Immature natural killer cell (primary cell): ENCODE measurements at regions not wholly inside any gene's neighbourhood (a gene's known extent, or its start where the extent isn't known, plus 50 kb on each side); places are given as distances from the start of the nearest gene placed in this dataset.

ENCODE experiments used
- DNase-seq, 3 donors: peaks; one replicate each; pipeline ENCODE4 v3.0.0; 2022; ENCODE audit warnings: mixed read lengths in 1 of 3
- H3K27ac Mint-ChIP-seq, 6 donors: one replicate each; pipeline ENCODE4 v1.8.0; 2020; ENCODE audit warnings: mixed read lengths in 6 of 6, mild to moderate bottlenecking in 5 of 6, inconsistent platforms in 4 of 6, moderate library complexity in 3 of 6
- H3K27me3 Mint-ChIP-seq, 3 donors: one replicate each; pipeline ENCODE4 v1.8.0; 2020 to 2021; ENCODE audit warnings: low read depth in 3 of 3, mild to moderate bottlenecking in 3 of 3, mixed read lengths in 3 of 3, moderate library complexity in 3 of 3, inconsistent platforms in 1 of 3
- H3K36me3 Mint-ChIP-seq, 3 donors: one replicate each; pipeline ENCODE4 v1.8.0; 2020; ENCODE audit warnings: mixed read lengths in 3 of 3, inconsistent platforms in 2 of 3, mild to moderate bottlenecking in 2 of 3
- H3K4me1 Mint-ChIP-seq, 2 donors: one replicate each; pipeline ENCODE4 v1.8.0; 2020; ENCODE audit warnings: inconsistent platforms in 2 of 2, mild to moderate bottlenecking in 2 of 2, mixed read lengths in 2 of 2, moderate library complexity in 1 of 2
- H3K4me3 Mint-ChIP-seq, 5 donors: one replicate each; pipeline ENCODE4 v1.8.0; 2020; ENCODE audit warnings: mild to moderate bottlenecking in 5 of 5, mixed read lengths in 5 of 5, inconsistent platforms in 3 of 5, moderate library complexity in 3 of 5
- H3K9me3 Mint-ChIP-seq, 6 donors: one replicate each; pipeline ENCODE4 v1.8.0; 2020; ENCODE audit warnings: mild to moderate bottlenecking in 6 of 6, mixed read lengths in 6 of 6, inconsistent platforms in 4 of 6, moderate library complexity in 3 of 6

- no peak for DNase-seq
- Mint-ChIP-seq H3K4me3 (no peak overlapping the region), H3K4me1 (no peaks in the 10 kb centered on the region), H3K27ac (no peak overlapping the region), H3K27me3 (peaks cover 0 to 4% (median 3%) of the 10 kb centered on the region in 3 donors), H3K9me3 (peaks cover 0 to 2% (median 0%) of the 10 kb centered on the region in 6 donors), H3K36me3 (no peaks in the 10 kb centered on the region)
Measured at GRCh38 chr12:13719986-13720385, 261.4 kb downstream of the GRIN2B start.

DNA sequence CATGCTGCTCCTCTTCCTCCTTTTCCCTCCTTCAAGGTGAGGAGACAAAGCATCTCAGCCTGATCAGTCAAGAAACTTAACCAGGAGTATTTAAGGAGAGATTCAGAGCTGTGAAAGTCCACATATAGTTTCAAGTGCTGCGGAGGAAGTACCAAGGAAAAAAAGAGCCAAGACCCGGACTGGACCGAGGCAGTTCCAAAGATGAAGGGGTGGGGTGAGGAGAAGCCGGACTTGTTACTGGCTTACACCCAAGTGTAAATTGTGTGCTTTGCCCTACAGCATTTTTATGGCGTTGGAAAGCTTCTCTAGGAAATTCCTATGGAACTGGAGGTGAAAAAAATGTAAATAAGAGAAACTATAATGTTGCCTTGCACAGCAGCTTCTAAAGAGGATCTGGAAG, 263.1 kb downstream of the GRIN2B start:
- Mint-ChIP-seq H3K27me3 (no peaks in the 10 kb centered on the region), H3K36me3 (no peaks in the 10 kb centered on the region), H3K27ac (no peak overlapping the region), H3K4me1 (no peaks in the 10 kb centered on the region), H3K9me3 (peaks cover 0 to 2% (median 0%) of the 10 kb centered on the region in 6 donors), H3K4me3 (no peak overlapping the region)
- no peak for DNase-seq

DNA sequence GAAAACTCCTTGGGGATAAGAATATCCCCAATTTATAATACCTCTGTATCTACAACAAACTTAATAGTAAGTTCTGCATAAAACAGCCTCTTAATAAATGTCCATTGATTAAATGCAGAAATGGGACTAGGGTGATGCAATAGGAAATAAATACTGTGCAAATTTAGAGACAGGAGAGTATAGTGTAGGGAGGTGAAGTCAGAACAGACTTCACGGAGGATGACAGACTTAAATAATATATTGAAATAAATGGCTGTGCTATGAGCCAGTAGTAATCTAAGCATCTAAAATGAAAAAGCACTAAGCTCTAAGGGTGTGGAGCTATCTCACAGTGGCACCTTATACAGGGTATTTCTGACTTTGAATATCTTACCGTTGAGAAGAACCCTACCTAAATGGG, 265.3 kb downstream of the GRIN2B start:
- no peak for DNase-seq
- Mint-ChIP-seq H3K9me3 (peaks cover 0 to 6% (median under 1%) of the 10 kb centered on the region in 6 donors), H3K27ac (no peak overlapping the region), H3K4me1 (no peaks in the 10 kb centered on the region), H3K4me3 (no peak overlapping the region), H3K36me3 (no peaks in the 10 kb centered on the region), H3K27me3 (no peaks in the 10 kb centered on the region)

DNA sequence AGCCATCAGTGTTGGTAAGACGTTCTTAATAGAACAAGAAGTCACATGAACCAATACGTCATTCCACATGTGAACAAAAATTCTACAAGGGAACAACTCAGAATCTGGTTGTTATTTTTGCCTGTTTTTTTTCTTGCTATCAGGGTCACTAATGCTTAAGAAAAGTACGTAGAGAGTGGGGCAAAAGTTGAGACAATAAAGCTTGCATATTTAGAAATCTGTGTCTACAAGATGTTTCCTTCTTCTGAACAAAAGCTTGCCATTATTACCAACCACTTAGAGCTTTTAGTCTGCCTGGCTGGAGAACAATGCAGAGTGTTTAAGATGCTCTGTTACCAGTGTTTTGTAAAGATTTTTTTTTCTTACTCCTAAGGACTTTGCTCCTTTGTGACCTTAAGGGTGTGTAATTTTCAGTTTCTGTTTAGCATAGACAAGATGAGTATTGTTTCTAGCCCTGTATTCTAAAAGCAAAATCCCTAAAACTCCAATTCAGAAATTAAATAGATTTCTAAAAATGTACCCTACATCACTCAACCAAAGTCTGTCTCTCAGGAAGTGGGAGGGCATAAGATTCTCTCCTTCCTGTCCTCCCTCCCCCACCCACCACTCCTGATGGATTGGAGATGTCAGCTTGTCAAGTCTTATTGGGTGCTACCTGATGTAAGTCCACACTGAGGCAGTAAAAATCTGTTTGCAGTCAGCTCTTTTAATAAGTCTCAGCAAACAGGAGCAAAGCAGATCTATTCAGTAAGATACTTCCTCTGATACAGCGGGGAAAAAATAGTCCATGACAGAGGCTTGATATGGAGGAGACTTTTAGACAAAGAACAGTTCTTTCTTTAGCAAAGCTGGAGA, 267.6 kb downstream of the GRIN2B start:
- Mint-ChIP-seq H3K4me3 (no peak overlapping the region), H3K27me3 (no peaks in the 10 kb centered on the region), H3K4me1 (no peaks in the 10 kb centered on the region), H3K9me3 (peaks cover 0 to 6% (median under 1%) of the 10 kb centered on the region in 6 donors), H3K36me3 (no peaks in the 10 kb centered on the region), H3K27ac (no peak overlapping the region)
- DNase-seq, result no peak

GRCh38 chr12:13707829-13708228, 273.6 kb downstream of the GRIN2B start:
- H3K27me3 Mint-ChIP-seq, result peaks cover 0 to 4% (median 0%) of the 10 kb centered on the region in 3 donors
- DNase-seq, result no peak
- no peaks in the 10 kb centered on the region for H3K4me1 Mint-ChIP-seq
- no peaks in the 10 kb centered on the region for H3K36me3 Mint-ChIP-seq
- peaks cover 0 to 6% (median under 1%) of the 10 kb centered on the region in 6 donors for H3K9me3 Mint-ChIP-seq
- no peak overlapping the region for H3K27ac Mint-ChIP-seq
- H3K4me3 Mint-ChIP-seq, result no peak overlapping the region

GRCh38 chr12:13702381-13702780, 279.0 kb downstream of the GRIN2B start:
- H3K4me1 Mint-ChIP-seq, result no peaks in the 10 kb centered on the region
- no peak for DNase-seq
- no peak overlapping the region for H3K27ac Mint-ChIP-seq
- peaks cover 0 to 8% (median 0%) of the 10 kb centered on the region in 3 donors for H3K27me3 Mint-ChIP-seq
- H3K36me3 Mint-ChIP-seq, result no peaks in the 10 kb centered on the region
- H3K9me3 Mint-ChIP-seq, result peaks cover 0 to 2% (median 0%) of the 10 kb centered on the region in 6 donors
- H3K4me3 Mint-ChIP-seq, result no peak overlapping the region

DNA sequence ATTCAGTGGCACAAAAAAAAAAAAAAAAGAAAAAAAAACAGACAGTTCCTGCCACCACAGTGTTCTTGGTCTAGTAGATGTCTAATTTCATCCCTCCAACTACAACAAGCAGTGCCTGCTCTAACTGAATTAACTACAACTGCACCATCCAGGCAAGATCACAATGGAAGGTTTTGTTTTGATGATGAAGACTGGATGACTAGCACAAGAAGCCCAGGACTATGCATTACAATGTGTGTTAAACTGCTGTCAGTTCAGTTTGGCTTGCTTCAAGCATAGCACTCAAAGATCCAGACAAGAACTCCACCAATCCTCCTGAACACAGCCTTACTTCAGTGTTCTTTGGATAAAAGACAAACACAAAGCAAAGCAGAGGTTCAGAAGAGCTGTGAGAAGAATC, 279.9 kb downstream of the GRIN2B start:
- peaks cover 0 to 8% (median 0%) of the 10 kb centered on the region in 3 donors for H3K27me3 Mint-ChIP-seq
- no peak for DNase-seq
- no peak overlapping the region for H3K27ac Mint-ChIP-seq
- no peaks in the 10 kb centered on the region for H3K4me1 Mint-ChIP-seq
- peaks cover 0 to 2% (median 0%) of the 10 kb centered on the region in 6 donors for H3K9me3 Mint-ChIP-seq
- no peaks in the 10 kb centered on the region for H3K36me3 Mint-ChIP-seq
- no peak overlapping the region for H3K4me3 Mint-ChIP-seq

GRCh38 chr12:13697973-13698372, 283.4 kb downstream of the GRIN2B start:
- Mint-ChIP-seq H3K27ac (no peak overlapping the region), H3K27me3 (peaks cover 0 to 5% (median 0%) of the 10 kb centered on the region in 3 donors), H3K9me3 (peaks cover 0 to 2% (median 0%) of the 10 kb centered on the region in 6 donors), H3K4me3 (no peak overlapping the region), H3K36me3 (no peaks in the 10 kb centered on the region), H3K4me1 (no peaks in the 10 kb centered on the region)
- no peak for DNase-seq

DNA sequence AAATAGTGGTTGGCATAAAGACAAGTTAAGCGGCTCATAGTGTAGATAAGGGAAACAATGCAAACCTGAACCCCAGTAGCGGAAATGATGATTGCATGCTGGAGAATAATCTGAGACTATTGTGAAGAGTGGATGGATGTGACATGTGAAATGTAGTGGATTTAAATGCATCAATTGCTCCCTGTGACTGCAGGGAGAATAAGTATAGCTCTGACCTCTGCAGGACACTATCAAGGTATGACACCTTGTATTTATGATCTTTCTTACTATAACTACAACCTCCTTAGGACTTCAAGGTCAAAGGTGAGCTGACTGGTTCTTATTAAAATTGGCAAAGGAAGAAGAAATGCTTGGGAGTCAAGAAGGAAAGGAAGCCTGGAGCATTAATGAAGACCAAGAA, 285.6 kb downstream of the GRIN2B start:
- H3K4me3 Mint-ChIP-seq, result no peak overlapping the region
- H3K4me1 Mint-ChIP-seq, result no peaks in the 10 kb centered on the region
- DNase-seq, result no peak
- H3K27me3 Mint-ChIP-seq, result peaks cover 0 to 1% (median 0%) of the 10 kb centered on the region in 3 donors
- no peak overlapping the region for H3K27ac Mint-ChIP-seq
- peaks cover 0 to 2% (median 0%) of the 10 kb centered on the region in 6 donors for H3K9me3 Mint-ChIP-seq
- no peaks in the 10 kb centered on the region for H3K36me3 Mint-ChIP-seq

DNA sequence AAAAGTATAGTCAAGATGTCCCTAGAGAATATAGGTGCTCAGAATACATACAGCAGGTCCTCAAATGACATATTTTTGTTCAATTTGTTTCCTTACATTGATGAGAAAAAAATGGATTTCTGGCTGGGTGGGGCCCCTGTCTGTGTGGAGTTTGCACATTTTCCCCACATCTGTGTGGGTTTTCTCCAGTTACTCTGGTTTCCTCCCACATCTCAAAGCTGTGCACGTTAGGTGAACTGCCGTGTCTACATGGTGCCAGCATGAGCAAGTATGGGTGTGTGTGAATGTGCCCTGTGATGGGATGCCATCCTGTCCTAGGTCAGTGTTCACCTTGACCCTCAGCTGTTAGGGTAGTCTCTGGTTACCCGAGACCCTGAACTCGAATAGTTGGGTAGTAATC, 289.1 kb downstream of the GRIN2B start:
- Mint-ChIP-seq H3K9me3 (peaks cover 0 to 1% (median 0%) of the 10 kb centered on the region in 6 donors), H3K36me3 (no peaks in the 10 kb centered on the region), H3K27me3 (peaks cover 0 to 3% (median 2%) of the 10 kb centered on the region in 3 donors), H3K4me3 (no peak overlapping the region), H3K27ac (no peak overlapping the region), H3K4me1 (no peaks in the 10 kb centered on the region)
- no peak for DNase-seq

DNA sequence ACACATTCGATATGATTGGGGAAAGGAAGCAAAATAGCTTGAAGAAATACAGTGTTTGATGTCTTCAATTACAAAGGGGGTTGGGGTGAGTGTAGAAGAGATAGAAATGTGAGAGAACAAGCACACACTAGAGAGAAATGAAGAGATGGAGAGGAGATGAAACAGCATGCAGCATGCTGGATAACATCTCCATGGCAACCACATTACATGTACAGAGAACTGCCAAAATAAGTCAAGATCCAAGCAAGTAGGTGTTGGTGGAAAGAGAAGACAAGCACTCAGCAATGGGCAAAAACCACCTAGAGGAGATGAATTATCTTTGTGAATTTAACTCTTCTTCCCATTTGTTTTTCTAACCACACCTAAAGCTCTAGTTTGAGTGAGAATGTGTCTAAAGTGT, 289.8 kb downstream of the GRIN2B start:
- Mint-ChIP-seq H3K27me3 (peaks cover 0 to 3% (median 2%) of the 10 kb centered on the region in 3 donors), H3K4me1 (no peaks in the 10 kb centered on the region), H3K9me3 (peaks cover 0 to 1% (median 0%) of the 10 kb centered on the region in 6 donors), H3K36me3 (no peaks in the 10 kb centered on the region), H3K27ac (no peak overlapping the region), H3K4me3 (no peak overlapping the region)
- no peak for DNase-seq

- Mint-ChIP-seq H3K4me3 (no peak overlapping the region), H3K27ac (no peak overlapping the region), H3K36me3 (no peaks in the 10 kb centered on the region), H3K27me3 (peaks cover 2 to 3% (median 3%) of the 10 kb centered on the region in 3 donors), H3K9me3 (peaks cover 0 to 4% (median 0%) of the 10 kb centered on the region in 6 donors), H3K4me1 (no peaks in the 10 kb centered on the region)
- DNase-seq, result no peak
Measured at GRCh38 chr12:13687633-13688032, 293.8 kb downstream of the GRIN2B start.

DNA sequence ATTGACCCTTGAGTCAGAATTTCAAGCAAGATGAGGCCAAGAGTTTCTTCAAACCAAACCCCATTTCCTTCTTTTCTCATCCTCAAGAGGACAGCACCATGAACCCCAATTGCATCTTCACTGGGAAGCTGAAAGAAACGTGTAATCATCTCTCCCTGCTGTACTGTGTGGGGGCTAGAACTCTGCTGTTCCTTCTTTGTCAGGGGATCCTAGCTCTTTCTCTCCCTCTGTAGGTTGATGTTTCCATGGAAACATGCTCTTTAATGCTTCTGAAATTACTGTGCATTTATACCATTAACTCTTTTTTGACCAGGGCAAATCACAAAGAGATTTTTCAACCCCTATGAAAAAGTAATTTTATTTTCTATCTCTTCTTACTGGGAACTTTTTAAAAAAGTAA, 295.1 kb downstream of the GRIN2B start:
- no peak for DNase-seq
- Mint-ChIP-seq H3K4me3 (no peak overlapping the region), H3K36me3 (no peaks in the 10 kb centered on the region), H3K27ac (no peak overlapping the region), H3K9me3 (peaks cover 0 to 4% (median 0%) of the 10 kb centered on the region in 6 donors), H3K4me1 (no peaks in the 10 kb centered on the region), H3K27me3 (peaks cover 2 to 3% (median 3%) of the 10 kb centered on the region in 3 donors)

DNA sequence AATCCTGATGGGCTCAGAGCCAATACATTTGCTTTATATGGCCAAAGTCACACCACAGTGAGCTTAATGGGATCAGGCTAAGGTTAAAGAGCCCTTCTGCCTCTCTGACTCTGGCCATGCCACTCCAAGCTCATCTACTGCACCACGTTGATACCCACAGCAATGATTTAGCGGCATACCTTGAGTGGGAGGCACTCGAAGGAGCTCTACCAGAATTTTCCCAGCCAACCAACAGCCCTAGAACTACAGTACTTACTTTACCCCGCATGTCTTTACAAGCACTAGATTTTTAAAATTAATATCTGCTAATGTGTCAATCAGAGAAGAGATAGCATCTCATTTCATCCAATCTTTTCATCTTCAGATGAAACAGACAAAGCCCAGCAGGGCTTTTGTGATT, 300.5 kb downstream of the GRIN2B start:
- peaks cover 0 to 4% (median 2%) of the 10 kb centered on the region in 3 donors for H3K27me3 Mint-ChIP-seq
- no peaks in the 10 kb centered on the region for H3K4me1 Mint-ChIP-seq
- no peak overlapping the region for H3K4me3 Mint-ChIP-seq
- H3K27ac Mint-ChIP-seq, result no peak overlapping the region
- no peaks in the 10 kb centered on the region for H3K36me3 Mint-ChIP-seq
- H3K9me3 Mint-ChIP-seq, result peaks cover 0 to 3% (median 0%) of the 10 kb centered on the region in 6 donors
- no peak for DNase-seq
